ENCODE measurements at regions not wholly inside any gene's neighbourhood (a gene's known extent, or its start where the extent isn't known, plus 50 kb on each side); places are given as distances from the start of the nearest gene placed in this dataset.

DNA sequence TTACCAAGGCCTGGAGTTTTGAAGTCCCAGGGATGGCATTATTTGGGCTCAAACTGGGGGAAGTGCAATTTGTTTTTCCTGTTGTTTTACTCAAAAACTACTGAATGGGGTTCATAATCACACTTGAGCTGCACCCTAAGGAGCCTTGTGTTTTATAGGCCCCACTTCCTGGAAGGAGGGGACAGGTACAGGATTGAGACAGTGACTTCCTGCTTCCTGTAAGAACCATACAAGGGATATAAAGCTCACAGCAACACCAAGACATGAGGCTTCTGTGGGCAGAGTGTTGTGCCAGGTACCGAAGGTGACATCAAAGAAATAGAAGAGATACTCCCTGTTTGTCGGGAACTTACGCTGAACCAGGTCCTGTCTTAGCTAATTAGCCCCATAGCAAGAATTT lies 70.4 kb upstream of the SKOR2 start:
- 0 out of 5 replicates have a peak, but pooled peaks cover 0 to 4% of the 10 kb centered on the region in 2 experiments for H3K27me3 ChIP-seq (ENCODE audit: control insufficient read depth in 2 of 2, insufficient read depth in 2 of 2, low read length in 2 of 2)
- DNase-seq (ENCODE audit: extremely low read depth in 1 of 4, low spot score in 3 of 4) (no peak), ATAC-seq (no peak), FAIRE-seq (no peak)
- no peak overlapping the region for H3K4me3 ChIP-seq
- H4K20me1 ChIP-seq (replicated peaks; ENCODE audit: control insufficient read depth, insufficient read depth, low read length) = no peaks in the 10 kb centered on the region
- no TSS peak for BruUV-seq (replicated peaks)
- ChIA-PET POLR2A (no interaction called here), CTCF (ENCODE audit: low intra/inter-chr PET ratio) (no interaction called here)
- H3K4me1 ChIP-seq (replicated peaks in 1 of 2; ENCODE audit: control insufficient read depth in 2 of 2, insufficient read depth in 2 of 2, low read length in 2 of 2) = no peaks in the 10 kb centered on the region
- H2AFZ ChIP-seq (ENCODE audit: low read depth, low read length) = no peak overlapping the region
- WGBS (ENCODE audit: insufficient coverage, low coverage, missing lambda C conversion rate) = 0% methylated on average over 3 of the region's 3 CpGs
- no peaks in the 10 kb centered on the region for H3K79me2 ChIP-seq (ENCODE audit: control insufficient read depth, insufficient read depth, low read length)
- TF ChIP-seq, protein P1, sequence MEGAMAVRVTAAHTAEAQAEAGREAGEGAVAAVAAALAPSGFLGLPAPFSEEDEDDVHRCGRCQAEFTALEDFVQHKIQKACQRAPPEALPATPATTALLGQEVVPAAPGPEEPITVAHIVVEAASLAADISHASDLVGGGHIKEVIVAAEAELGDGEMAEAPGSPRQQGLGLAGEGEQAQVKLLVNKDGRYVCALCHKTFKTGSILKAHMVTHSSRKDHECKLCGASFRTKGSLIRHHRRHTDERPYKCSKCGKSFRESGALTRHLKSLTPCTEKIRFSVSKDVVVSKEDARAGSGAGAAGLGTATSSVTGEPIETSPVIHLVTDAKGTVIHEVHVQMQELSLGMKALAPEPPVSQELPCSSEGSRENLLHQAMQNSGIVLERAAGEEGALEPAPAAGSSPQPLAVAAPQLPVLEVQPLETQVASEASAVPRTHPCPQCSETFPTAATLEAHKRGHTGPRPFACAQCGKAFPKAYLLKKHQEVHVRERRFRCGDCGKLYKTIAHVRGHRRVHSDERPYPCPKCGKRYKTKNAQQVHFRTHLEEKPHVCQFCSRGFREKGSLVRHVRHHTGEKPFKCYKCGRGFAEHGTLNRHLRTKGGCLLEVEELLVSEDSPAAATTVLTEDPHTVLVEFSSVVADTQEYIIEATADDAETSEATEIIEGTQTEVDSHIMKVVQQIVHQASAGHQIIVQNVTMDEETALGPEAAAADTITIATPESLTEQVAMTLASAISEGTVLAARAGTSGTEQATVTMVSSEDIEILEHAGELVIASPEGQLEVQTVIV (CRISPR knock-in tag; IDR thresholded peaks at IDR 0.05; ENCODE audit: borderline replicate concordance) = no peak
- TF ChIP-seq DACH1 (IDR thresholded peaks at IDR 0.05; ENCODE audit: partially characterized antibody) (no peak), POLR3G (IDR thresholded peaks at IDR 0.05; ENCODE audit: extremely low read depth, insufficient read length, insufficient replicate concordance) (no peak), HSF4 (CRISPR knock-in tag; IDR thresholded peaks at IDR 0.05; ENCODE audit: borderline replicate concordance) (no peak), SMARCE1 (IDR thresholded peaks at IDR 0.05) (no peak), ARNT (IDR thresholded peaks at IDR 0.05) (no peak), SREBF2 (CRISPR knock-in tag; IDR thresholded peaks at IDR 0.05) (no peak), ILF3 (IDR thresholded peaks at IDR 0.05; ENCODE audit: borderline replicate concordance) (no peak), ZC3H8 (IDR thresholded peaks at IDR 0.05) (no peak), DPF2 (IDR thresholded peaks at IDR 0.05) (no peak), FOS (IDR thresholded peaks at IDR 0.05; ENCODE audit: extremely low read depth, insufficient read length) (no peak), ZNF696 (CRISPR knock-in tag; conservative IDR thresholded peaks at IDR 0.05) (no peak), HLTF (IDR thresholded peaks at IDR 0.05) (no peak), CCAR2 (IDR thresholded peaks at IDR 0.05; ENCODE audit: low read depth, low read length) (no peak), ZNF175 (CRISPR knock-in tag; IDR thresholded peaks at IDR 0.05; ENCODE audit: low read depth) (no peak), RUNX1 (IDR thresholded peaks at IDR 0.05; ENCODE audit: low read depth) (no peak)
- TF ChIP-seq, protein P2, sequence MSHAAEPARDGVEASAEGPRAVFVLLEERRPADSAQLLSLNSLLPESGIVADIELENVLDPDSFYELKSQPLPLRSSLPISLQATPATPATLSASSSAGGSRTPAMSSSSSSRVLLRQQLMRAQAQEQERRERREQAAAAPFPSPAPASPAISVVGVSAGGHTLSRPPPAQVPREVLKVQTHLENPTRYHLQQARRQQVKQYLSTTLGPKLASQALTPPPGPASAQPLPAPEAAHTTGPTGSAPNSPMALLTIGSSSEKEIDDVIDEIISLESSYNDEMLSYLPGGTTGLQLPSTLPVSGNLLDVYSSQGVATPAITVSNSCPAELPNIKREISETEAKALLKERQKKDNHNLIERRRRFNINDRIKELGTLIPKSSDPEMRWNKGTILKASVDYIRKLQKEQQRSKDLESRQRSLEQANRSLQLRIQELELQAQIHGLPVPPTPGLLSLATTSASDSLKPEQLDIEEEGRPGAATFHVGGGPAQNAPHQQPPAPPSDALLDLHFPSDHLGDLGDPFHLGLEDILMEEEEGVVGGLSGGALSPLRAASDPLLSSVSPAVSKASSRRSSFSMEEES (CRISPR knock-in tag; IDR thresholded peaks at IDR 0.05) = no peak
- TF ChIP-seq, protein P3, sequence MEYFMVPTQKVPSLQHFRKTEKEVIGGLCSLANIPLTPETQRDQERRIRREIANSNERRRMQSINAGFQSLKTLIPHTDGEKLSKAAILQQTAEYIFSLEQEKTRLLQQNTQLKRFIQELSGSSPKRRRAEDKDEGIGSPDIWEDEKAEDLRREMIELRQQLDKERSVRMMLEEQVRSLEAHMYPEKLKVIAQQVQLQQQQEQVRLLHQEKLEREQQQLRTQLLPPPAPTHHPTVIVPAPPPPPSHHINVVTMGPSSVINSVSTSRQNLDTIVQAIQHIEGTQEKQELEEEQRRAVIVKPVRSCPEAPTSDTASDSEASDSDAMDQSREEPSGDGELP (CRISPR knock-in tag; IDR thresholded peaks at IDR 0.05; ENCODE audit: borderline replicate concordance) = no peak
- TF ChIP-seq, protein P4, sequence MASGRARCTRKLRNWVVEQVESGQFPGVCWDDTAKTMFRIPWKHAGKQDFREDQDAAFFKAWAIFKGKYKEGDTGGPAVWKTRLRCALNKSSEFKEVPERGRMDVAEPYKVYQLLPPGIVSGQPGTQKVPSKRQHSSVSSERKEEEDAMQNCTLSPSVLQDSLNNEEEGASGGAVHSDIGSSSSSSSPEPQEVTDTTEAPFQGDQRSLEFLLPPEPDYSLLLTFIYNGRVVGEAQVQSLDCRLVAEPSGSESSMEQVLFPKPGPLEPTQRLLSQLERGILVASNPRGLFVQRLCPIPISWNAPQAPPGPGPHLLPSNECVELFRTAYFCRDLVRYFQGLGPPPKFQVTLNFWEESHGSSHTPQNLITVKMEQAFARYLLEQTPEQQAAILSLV (tag; IDR thresholded peaks at IDR 0.05) = no peak
- H3K4me2 ChIP-seq (ENCODE audit: insufficient read depth, low read length) = no peak overlapping the region
- in situ Hi-C loops (cut with MboI) (no loop called here), intact Hi-C loops (cut with micrococcal nuclease) (no loop called here)
- no peak overlapping the region for H3K27ac ChIP-seq (ENCODE audit: extremely low read depth, low read depth, low read length)
- H3K9me3 ChIP-seq (replicated peaks; ENCODE audit: control insufficient read depth, insufficient read depth, low read depth, low read length) = no peaks in the 10 kb centered on the region
- H3K36me3 ChIP-seq (ENCODE audit: control insufficient read depth, insufficient read depth, low read length) = no peaks in the 10 kb centered on the region
- H3K9ac ChIP-seq (ENCODE audit: insufficient read depth in 1 of 2, low read depth in 2 of 2, low read length in 2 of 2) = no peak overlapping the region
- no peaks in the 10 kb centered on the region for H3K9me1 ChIP-seq (ENCODE audit: control insufficient read depth, insufficient read depth, low read length)

Measured in K562 (cell line).